ENCODE measurements at regions not wholly inside any gene's neighbourhood (a gene's known extent, or its start where the extent isn't known, plus 50 kb on each side); places are given as distances from the start of the nearest gene placed in this dataset.

- Histone ChIP-seq H3K27me3 (no peaks in the 10 kb centered on the region), H3K4me3 (no peak overlapping the region), H3K4me1 (no peaks in the 10 kb centered on the region), H3K9me3 (no peaks in the 10 kb centered on the region), H3K36me3 (no peaks in the 10 kb centered on the region), H3K27ac (no peak overlapping the region)
- DNase-seq (no peak), ATAC-seq (no peak)
- TF ChIP-seq POLR2A (IDR thresholded peaks at IDR 0.05) (no peak), CTCF (IDR thresholded peaks at IDR 0.05 in 4 of 5, conservative IDR thresholded peaks at IDR 0.05 in 1 of 5) (no peak)
- intact Hi-C loops (cut with DNase I; ENCODE audit: low total_unique reads), result no loop called here
- in situ Hi-C loops (cut with MboI; ENCODE audit: low sequenced_read_pairs in 4 of 4), result no loop called here
These were observed 79.6 kb upstream of the MTPN start for GRCh38 chr7:136056651-136057231.

- Histone ChIP-seq H3K27ac (no peak overlapping the region), H3K4me3 (no peak overlapping the region), H3K4me1 (no peaks in the 10 kb centered on the region), H3K27me3 (no peaks in the 10 kb centered on the region), H3K36me3 (no peaks in the 10 kb centered on the region), H3K9me3 (no peaks in the 10 kb centered on the region)
- in situ Hi-C loops (cut with MboI; ENCODE audit: low sequenced_read_pairs in 4 of 4), result no loop called here
- TF ChIP-seq POLR2A (IDR thresholded peaks at IDR 0.05) (no peak), CTCF (IDR thresholded peaks at IDR 0.05 in 4 of 5, conservative IDR thresholded peaks at IDR 0.05 in 1 of 5) (no peak)
- ATAC-seq, result no peak
- intact Hi-C loops (cut with DNase I; ENCODE audit: low total_unique reads), result no loop called here
- no peak for DNase-seq
These were observed 78.1 kb upstream of the MTPN start for GRCh38 chr7:136055266-136055665.

GRCh38 chr7:136053689-136054485 lies 76.7 kb upstream of the MTPN start:
- no peak overlapping the region for H3K27ac ChIP-seq
- H3K4me1 ChIP-seq, result no peaks in the 10 kb centered on the region
- DNase-seq (no peak), ATAC-seq (no peak)
- no peaks in the 10 kb centered on the region for H3K36me3 ChIP-seq
- TF ChIP-seq POLR2A (IDR thresholded peaks at IDR 0.05) (no peak), CTCF (IDR thresholded peaks at IDR 0.05 in 4 of 5, conservative IDR thresholded peaks at IDR 0.05 in 1 of 5) (no peak)
- in situ Hi-C loops (cut with MboI; ENCODE audit: low sequenced_read_pairs in 4 of 4), result no loop called here
- H3K27me3 ChIP-seq, result no peaks in the 10 kb centered on the region
- H3K9me3 ChIP-seq, result no peaks in the 10 kb centered on the region
- intact Hi-C loops (cut with DNase I; ENCODE audit: low total_unique reads), result no loop called here
- H3K4me3 ChIP-seq, result no peak overlapping the region

GRCh38 chr7:136051203-136051928 lies 74.2 kb upstream of the MTPN start:
- intact Hi-C loops (cut with DNase I; ENCODE audit: low total_unique reads) (no loop called here), in situ Hi-C loops (cut with MboI; ENCODE audit: low sequenced_read_pairs in 4 of 4) (no loop called here)
- Histone ChIP-seq H3K27me3 (no peaks in the 10 kb centered on the region), H3K9me3 (no peaks in the 10 kb centered on the region), H3K4me1 (no peaks in the 10 kb centered on the region), H3K27ac (no peak overlapping the region), H3K36me3 (no peaks in the 10 kb centered on the region), H3K4me3 (no peak overlapping the region)
- ATAC-seq (no peak), DNase-seq (no peak)
- TF ChIP-seq CTCF (IDR thresholded peaks at IDR 0.05 in 4 of 5, conservative IDR thresholded peaks at IDR 0.05 in 1 of 5) (no peak), POLR2A (IDR thresholded peaks at IDR 0.05) (no peak)

All from gastrocnemius medialis (tissue), 4 donors.